NOMO-1 treated with dmso at 0.1 percent for 144 hours (cell line): ENCODE measurements at regions not wholly inside any gene's neighbourhood (a gene's known extent, or its start where the extent isn't known, plus 50 kb on each side); places are given as distances from the start of the nearest gene placed in this dataset.

Source experiments
- DNase-seq: peaks from one replicate; lab custom pipeline; 2025; ENCODE audit not compliant: unreplicated experiment; lab: John Stamatoyannopoulos, UW

DNA sequence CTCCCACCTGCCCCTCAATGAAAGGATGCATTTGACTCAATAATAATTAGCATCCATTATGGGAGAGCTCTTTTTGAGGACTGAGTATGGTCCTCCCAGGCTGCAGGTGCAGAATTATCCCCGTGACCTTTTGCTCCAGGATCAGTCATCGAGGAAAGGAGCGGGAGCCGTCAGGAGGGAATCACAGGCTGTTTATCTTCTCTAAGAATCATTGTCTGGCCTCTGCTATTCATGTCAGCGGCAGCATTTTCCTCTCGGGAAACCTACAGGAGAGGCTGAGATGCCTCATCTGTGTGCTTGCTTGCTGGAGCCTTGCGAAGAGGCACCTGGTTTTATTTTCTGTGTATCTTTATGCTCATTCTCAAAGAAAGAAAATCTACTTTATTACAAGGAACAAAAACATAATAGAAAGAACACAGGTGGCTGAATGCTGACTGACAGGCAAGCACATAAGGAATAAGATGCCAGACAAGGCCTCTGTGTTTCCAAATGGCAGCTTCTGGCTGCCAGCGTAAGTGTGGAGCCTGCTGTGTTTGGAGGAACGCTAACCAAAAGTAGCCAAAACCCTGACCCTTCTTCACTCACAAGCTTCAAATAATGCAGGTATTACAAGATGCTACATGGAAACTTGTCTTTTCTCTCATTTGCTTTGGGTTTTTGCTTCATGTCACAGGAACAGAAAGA is 539.1 kb upstream of the MARCKS start:
- DNase-seq = no peak

- no peak for DNase-seq
Measured at GRCh38 chr6:113318575-113318917, 538.6 kb upstream of the MARCKS start.

DNA sequence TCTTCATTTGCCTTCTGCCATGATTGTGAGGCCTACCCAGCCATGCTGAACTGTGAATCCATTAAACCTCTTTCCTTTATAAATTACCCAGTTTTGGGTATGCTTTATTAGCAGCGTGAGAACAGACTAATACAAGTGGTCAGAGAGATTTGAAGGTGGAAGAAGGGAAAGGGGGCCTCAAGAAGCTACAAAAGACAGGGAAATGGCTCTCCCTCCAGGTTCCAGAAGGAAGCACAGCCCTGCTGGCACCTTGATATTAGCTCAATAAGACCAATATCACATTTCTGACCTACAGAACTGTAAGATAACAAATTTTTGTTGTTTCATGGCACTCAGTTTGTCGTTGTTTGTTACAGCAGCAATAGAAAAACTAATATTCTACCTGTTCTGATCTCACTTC is 536.5 kb upstream of the MARCKS start:
- DNase-seq = no peak

- DNase-seq = no peak
Measured at GRCh38 chr6:113326781-113327180, 530.4 kb upstream of the MARCKS start.

DNA sequence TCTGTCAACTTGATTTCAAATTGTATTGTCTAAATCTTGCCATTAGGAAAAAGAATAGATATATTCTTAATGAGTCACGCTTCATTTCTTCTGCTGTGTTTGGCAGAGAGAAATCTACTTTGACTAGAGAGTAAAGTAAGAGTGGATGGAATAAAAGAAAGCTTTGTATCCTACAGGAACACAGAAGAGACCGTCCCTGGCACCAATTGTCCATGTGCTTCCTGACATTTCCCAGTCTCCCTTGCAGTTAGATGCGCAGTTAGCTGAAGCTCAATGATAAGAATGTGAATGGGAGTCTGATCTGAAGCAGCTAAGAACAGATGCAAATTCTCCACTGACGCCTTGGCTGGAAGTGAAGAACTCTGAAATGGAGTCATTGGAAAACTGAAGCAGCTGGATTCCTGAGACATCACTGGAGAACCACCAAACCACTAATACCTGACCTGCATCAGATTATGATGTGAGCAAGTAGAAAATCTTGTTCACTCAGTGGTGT is 528.2 kb upstream of the MARCKS start:
- DNase-seq = no peak

DNA sequence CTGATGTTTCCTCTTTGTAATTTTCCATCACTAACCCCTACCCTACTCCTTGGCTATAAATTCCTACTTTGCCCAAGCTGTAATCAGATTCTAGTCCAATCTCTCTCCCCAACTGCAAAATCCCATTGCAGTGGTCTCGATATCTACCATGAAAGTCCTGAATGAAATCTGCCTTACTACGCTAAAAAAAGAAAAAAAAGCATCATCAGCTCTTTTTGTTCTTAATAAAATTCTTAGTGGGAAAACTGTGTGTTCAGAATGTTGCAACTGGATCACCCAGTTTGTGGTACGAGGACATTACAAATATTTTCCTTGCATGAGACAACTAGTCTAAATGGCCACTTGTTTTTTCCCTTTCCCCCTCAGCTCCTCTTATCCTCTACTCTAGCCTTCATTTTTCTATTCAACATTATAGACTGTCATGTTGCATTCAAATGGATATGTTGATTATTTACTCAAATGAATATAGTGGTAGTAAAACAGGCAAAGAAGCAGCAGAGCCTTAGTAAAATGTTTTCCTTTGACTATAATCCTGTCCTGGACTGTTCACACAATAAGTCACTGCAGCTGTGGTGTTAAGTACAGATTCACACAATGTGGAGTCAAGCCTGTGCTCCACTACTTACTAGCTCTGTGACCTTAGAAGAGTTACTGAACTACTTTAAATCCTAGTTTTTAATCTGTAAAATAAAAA is 527.1 kb upstream of the MARCKS start:
- DNase-seq = no peak

DNA sequence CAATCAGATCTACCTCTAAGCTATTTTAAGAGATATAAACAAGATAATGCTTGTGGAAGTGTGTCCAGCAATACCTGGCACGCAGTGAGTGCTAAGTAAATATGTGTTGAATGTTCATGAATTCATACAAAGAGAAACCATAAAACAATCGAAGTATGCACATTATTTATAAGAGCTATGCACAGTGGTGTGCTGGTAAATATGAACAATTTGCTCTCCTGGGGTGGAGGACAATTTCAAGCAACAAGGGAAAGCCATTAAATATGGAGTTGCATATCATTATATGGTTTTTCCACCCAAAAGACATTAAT is 526.6 kb upstream of the MARCKS start:
- DNase-seq = no peak

GRCh38 chr6:113331021-113331420 is 526.1 kb upstream of the MARCKS start:
- no peak for DNase-seq

DNA sequence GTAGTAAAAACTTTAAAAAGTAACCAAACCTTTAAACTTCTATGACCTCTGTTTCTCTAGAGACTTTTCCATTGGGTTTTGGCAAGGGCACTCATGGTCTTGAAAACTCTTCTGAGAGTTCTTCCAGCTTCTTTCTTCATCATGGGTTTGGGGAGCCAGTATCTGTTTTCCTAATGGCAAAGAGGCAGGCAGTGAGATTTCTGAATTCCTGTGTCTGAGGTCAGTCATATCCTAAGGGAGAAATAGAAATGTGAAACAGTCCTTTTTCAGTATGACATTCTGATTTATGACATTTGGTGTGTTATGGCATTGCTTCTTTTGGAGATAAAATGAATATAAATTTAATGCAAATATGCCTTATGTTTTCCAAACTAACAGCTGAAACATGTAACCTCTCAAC is 518.5 kb upstream of the MARCKS start:
- DNase-seq = no peak

- DNase-seq = no peak
Measured at GRCh38 chr6:113339209-113339608, 517.9 kb upstream of the MARCKS start.

DNA sequence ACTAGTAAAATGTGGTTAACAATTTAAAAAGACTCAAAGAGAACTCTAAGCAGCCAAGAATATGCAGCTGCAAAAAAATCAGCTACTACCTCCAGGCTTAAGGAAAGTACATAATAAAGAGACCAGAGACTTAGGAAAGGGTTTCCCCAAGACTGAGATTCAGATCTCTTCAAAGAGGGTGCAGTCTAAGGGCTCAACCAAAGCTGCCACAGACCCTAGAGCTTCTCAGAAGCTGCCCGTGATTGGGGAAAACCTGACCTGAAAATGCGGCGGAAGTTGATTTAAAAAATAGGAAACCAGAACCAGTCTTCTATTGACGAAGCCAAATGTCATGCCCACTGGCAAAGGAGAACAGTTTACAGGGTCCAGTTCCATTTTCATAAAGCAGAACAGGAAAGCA is 516.8 kb upstream of the MARCKS start:
- DNase-seq = no peak

DNA sequence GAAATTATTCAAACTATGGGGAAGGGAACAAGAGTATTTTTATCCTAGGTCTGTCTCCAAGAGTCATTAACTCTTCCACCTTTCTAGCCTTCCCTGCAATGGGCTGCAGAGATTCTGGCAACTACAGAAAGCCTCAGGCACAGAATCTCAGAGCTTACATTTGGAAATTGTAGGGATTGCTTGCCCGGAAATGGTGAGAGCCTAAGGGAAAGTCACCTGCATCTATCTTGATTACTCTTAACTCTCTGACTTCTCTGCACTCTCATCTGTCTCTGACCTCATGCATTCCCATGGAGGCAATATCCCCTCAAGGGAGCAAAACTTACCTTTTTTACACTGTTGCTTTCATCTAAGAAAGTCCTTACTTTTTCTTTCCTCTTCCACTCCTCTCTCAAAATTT is 513.2 kb upstream of the MARCKS start:
- DNase-seq = no peak

DNA sequence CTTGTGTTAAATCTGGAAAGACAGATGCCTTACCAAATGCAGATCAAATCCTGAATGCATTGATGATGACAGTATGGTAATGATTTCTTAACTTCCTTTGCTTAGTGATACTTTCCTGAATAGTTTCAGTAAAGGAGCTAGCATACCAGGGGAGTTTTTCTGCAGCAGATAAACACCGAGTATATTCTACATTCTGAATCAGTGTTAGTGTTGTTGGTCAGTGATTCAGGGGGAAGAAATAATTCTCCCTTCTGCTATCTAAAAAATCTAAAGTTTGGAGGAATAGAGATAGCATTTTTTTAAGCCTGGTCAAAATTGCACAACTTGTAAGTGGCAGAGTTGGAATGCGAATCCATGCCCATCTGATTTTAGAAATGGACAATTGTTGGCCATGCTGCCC is 512.2 kb upstream of the MARCKS start:
- DNase-seq = no peak

DNA sequence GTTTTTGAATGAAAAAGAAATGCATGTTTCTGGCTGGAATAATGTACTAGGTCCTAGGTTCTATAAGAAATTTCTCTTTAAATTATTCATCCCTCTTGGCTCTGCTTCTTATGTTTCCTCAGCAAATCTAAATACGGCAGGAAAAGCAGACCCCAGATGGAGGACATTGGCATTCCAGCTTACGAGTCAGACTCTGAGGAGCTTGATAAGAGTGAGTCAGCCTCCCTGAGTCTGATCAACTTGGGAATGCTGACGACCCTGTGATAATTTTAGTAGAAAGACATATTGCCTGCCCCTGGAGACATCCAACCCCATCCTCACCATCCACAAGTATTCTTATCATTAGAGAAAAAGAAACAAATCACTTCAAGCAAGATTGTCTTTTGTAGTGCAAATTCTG is 509.7 kb upstream of the MARCKS start:
- no peak for DNase-seq

DNA sequence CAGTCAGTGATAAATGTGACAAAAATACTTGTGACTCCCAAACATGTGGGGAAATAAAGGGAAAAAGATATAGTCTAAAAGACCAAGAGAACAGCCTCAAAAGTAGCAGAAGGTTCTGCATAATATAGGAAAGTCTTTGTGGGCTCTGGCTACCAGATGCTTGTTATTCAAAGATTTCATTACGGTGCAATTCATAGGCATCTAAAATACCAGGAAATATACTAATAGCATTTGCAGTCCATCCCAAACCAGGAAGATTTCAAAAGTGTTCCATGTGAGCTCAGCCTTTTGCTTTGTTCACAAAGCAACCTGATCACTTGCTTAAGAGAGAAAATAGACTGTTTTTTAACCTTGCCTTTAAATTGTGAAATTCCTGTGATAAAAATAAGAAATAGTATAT is 506.7 kb upstream of the MARCKS start:
- no peak for DNase-seq

DNA sequence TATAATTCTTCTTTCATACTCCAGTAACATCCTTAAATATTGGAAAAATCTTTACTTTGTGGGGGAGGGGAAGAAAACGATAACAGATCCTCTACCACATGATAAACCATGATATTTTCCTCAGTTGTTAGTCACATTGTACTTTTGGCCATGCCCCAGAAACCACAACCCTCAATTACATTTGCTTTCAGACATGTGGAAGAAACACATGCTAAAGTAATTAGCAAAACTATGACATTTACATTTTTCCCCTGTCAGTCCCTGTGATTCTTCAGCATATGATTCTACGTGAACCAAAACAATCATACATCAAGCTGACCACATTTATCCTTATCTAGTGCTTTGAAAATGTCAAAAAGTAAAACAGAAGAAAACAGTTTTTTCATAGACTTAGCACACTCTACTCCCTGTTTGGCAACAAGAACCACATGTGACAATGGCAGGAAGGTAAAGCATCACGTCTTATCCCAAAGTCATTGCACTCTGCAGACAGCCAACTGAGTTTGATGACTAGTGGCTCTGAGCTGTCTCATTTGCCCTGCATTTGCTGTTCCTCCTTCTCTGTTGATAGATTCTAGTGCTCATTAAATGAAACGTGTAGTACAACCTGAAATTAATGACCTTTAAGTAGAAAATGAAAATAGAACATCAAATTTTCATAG is 505.8 kb upstream of the MARCKS start:
- no peak for DNase-seq

- DNase-seq = no peak
Measured at GRCh38 chr6:113352029-113352801, 504.9 kb upstream of the MARCKS start.

DNA sequence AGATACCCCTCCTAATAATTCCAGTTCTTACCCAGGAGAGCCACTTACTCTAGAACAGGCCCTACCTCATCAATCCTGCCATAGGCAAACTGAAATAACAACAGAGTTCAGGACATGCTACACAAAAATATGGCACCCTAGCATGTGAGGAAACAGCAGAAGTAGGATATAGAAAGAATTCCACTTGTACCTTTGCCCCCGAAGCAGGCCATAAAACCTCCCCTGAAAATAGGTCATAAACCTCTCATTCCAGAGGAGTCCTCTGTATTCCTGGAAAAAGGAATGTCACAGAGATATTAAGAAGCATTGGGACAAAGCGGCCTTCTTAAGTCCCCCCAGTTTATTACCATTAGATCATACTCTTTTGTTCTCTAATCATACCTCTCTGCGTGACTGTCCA is 504.3 kb upstream of the MARCKS start:
- no peak for DNase-seq

DNA sequence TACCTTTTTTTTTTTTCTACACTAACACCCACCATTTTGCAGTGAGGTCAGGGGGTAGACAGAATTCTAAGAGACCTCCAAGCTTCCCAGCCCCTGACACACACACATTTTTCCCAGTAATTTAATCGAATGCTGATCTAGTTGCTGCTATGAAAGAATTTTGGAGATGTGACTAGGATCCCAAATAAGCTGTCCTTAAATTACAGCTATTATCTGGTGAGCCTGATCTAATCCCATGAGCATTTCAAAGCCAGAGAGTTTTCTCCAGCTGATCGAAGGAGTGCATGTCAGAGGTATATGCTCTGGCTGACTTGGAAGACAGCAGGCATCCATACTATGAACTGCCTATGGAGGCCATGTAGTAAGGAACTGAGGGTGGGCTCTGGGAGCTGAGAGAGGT is 503.8 kb upstream of the MARCKS start:
- DNase-seq = no peak

DNA sequence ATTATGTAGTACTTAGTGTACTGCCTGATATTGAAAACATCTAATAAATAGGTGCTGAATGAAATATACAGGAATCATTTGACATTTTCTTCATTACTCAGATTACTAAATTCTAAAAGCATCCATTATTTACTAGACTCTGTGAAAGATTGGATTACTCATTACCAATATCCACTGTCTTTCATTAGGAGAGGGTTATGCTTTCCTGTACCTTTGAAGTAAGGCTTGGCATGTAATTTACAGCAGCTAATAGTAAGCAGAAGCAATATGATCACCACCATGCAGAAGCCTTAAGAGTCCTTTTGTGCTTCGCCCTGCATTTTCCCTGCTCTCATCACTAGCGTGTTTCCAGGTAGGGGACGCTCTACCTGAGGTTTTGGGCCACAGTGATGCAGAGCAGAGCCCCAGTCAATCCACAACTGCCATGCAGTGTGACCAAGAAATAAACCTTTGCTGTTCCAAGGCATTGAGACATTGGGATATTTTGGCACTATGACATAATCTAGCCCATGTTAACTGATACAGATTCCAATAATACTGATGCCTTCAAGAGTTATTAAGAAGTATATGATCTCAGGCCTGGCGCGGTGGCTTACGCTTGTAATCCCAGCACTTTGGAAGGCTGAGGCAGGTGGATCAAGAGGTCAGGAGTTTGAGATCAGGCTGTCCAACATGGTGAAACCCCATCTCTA is 502.8 kb upstream of the MARCKS start:
- no peak for DNase-seq

DNA sequence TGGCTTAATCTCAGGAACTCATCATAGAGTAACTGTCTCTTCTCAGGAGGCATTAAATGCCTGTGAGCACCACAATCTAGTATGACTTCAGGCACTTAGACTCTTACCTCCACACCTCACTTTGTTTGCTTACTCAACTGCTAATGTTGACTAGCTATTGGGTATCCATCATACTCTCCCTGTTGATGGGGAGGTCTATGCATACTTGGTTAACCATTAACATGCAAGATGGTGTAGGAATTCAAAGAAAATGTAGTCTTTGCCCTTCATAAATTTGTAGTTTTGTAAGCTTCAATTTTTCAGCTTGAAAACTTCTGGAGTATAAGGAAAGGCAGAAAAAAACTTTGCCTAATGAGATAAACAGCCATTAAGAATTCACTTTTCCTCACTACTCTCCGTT is 501.0 kb upstream of the MARCKS start:
- no peak for DNase-seq
